H1 (cell line): ENCODE measurements at regions not wholly inside any gene's neighbourhood (a gene's known extent, or its start where the extent isn't known, plus 50 kb on each side); places are given as distances from the start of the nearest gene placed in this dataset.

ENCODE experiments used
- CTCF ChIA-PET: fragments of 300-600 bp; sonication (Branson Sonifier 250); formaldehyde crosslinking; loops from one replicate; lab custom pipeline; 2021; ENCODE audit not compliant: partially characterized antibody; lab: Charles Lee
- POLR2A ChIA-PET: fragments of 300-600 bp; sonication (Branson Sonifier 250); formaldehyde crosslinking; loops from one replicate; lab custom pipeline; 2021; ENCODE audit warnings: inconsistent platforms; ENCODE audit not compliant: partially characterized antibody; lab: Charles Lee
- DNase-seq, 2 experiments: peaks; one replicate each; pipeline versions ENCODE4 v3.0.0 to v3.0.0-alpha.2; 2010 to 2022; ENCODE audit warnings: low spot score in 2 of 2, low read depth in 1 of 2, mixed read lengths in 1 of 2
- FAIRE-seq: peaks from 2 replicates; lab custom pipeline; 2011; peaks lifted over from hg19 to GRCh38; lab: Jason Lieb, UNC
- H2AFZ ChIP-seq: 2 replicates; pipeline ENCODE4 v1.8.1; 2012; ENCODE audit warnings: low read length, inconsistent platforms
- H2AK5ac ChIP-seq: 2 replicates; pipeline ENCODE4 v1.6.1; 2013; ENCODE audit warnings: low read depth, low read length
- H2BK120ac ChIP-seq: replicated peaks from 2 replicates; pipeline ENCODE3; 2013; ENCODE audit warnings: low read depth, low read length, inconsistent platforms
- H2BK12ac ChIP-seq: 2 replicates; pipeline ENCODE4 v1.6.1; 2013; ENCODE audit warnings: low read depth, low read length
- H2BK15ac ChIP-seq: 2 replicates; pipeline ENCODE4 v1.6.1; 2013; ENCODE audit warnings: low read length
- H2BK20ac ChIP-seq: 2 replicates; pipeline ENCODE4 v1.6.1; 2013; ENCODE audit warnings: low read length
- H2BK5ac ChIP-seq: 2 replicates; pipeline ENCODE4 v1.6.1; 2013; ENCODE audit warnings: low read depth, low read length
- H3K14ac ChIP-seq: 2 replicates; pipeline ENCODE4 v1.6.1; 2013; ENCODE audit warnings: inconsistent platforms; ENCODE audit not compliant: insufficient read length
- H3K18ac ChIP-seq: 2 replicates; pipeline ENCODE4 v1.6.1; 2013; ENCODE audit warnings: low read length; ENCODE audit errors: extremely low read depth
- H3K23ac ChIP-seq: 2 replicates; pipeline ENCODE4 v1.6.1; 2013; ENCODE audit warnings: inconsistent platforms; ENCODE audit not compliant: insufficient read length
- H3K23me2 ChIP-seq: 2 replicates; pipeline ENCODE4 v1.6.1; 2013; ENCODE audit warnings: low read depth, low read length
- H3K27ac ChIP-seq: 2 replicates; pipeline ENCODE4 v1.6.1; 2011; ENCODE audit warnings: low read depth, low read length, inconsistent platforms
- H3K27me3 ChIP-seq, 4 experiments: replicated peaks in 1 of 4; 1 replicate in 1 of 4; 2 replicates in 3 of 4; pipeline versions ENCODE4 v1.6.1 to v1.8.1; 2011 to 2013; ENCODE audit warnings: low read length in 3 of 4, mild to moderate bottlenecking in 3 of 4, inconsistent platforms in 2 of 4, mixed read lengths in 2 of 4, moderate library complexity in 1 of 4; ENCODE audit not compliant: control insufficient read depth in 3 of 4, insufficient read depth in 3 of 4; ENCODE audit errors: extremely low read depth in 1 of 4
- H3K36me3 ChIP-seq, 4 experiments: 2 replicates each; pipeline versions ENCODE4 v1.6.1 to v1.8.1; 2011 to 2013; ENCODE audit warnings: mild to moderate bottlenecking in 4 of 4, low read length in 3 of 4, moderate library complexity in 2 of 4, control low read depth in 1 of 4, inconsistent platforms in 1 of 4; ENCODE audit not compliant: insufficient read depth in 4 of 4, control insufficient read depth in 2 of 4
- H3K4ac ChIP-seq: replicated peaks from 2 replicates; pipeline ENCODE3; 2013; ENCODE audit warnings: low read length, low read depth, mixed read lengths, inconsistent platforms; ENCODE audit not compliant: insufficient read length
- H3K4me1 ChIP-seq, 4 experiments: replicated peaks in 1 of 4; 1 replicate in 1 of 4; 2 replicates in 3 of 4; pipeline versions ENCODE4 v1.6.1 to v1.8.1; 2011 to 2013; ENCODE audit warnings: low read length in 3 of 4, inconsistent platforms in 2 of 4, mixed read lengths in 1 of 4; ENCODE audit not compliant: insufficient read depth in 4 of 4, control insufficient read depth in 3 of 4
- H3K4me2 ChIP-seq, 2 experiments: 2 replicates each; pipeline versions ENCODE4 v1.6.1 to v1.8.1; 2011 to 2013; ENCODE audit warnings: low read depth in 2 of 2, low read length in 2 of 2, control low read depth in 1 of 2, inconsistent platforms in 1 of 2, mild to moderate bottlenecking in 1 of 2; ENCODE audit not compliant: insufficient read depth in 1 of 2
- H3K4me3 ChIP-seq, 4 experiments: fragments of 200-600, 300-600 bp in 1 of 4; sonication (generic), shearing (Covaris generic), sonication (Bioruptor Twin) in 1 of 4; 2 replicates each; pipeline versions ENCODE4 v1.5.1 to v1.8.1; 2011 to 2016; ENCODE audit warnings: low read length in 4 of 4, low read depth in 3 of 4, control low read depth in 2 of 4, inconsistent platforms in 2 of 4, mild to moderate bottlenecking in 2 of 4, mixed read lengths in 1 of 4, moderate library complexity in 1 of 4; ENCODE audit not compliant: insufficient read depth in 2 of 4; ENCODE audit errors: extremely low read depth in 1 of 4
- H3K56ac ChIP-seq: replicated peaks from 2 replicates; pipeline ENCODE3; 2013; ENCODE audit warnings: low read depth, mild to moderate bottlenecking, mixed read lengths, low read length, inconsistent platforms; ENCODE audit not compliant: insufficient read length
- H3K79me1 ChIP-seq: 2 replicates; pipeline ENCODE4 v1.6.1; 2013; ENCODE audit warnings: low read depth, low read length, control low read depth
- H3K79me2 ChIP-seq, 2 experiments: 2 replicates each; pipeline versions ENCODE4 v1.6.1 to v1.8.1; 2012 to 2013; ENCODE audit warnings: low read length in 2 of 2, mild to moderate bottlenecking in 2 of 2, inconsistent platforms in 1 of 2; ENCODE audit not compliant: insufficient read depth in 2 of 2, control insufficient read depth in 1 of 2
- H3K9ac ChIP-seq, 4 experiments: replicated peaks in 1 of 4; 1 replicate in 1 of 4; 2 replicates in 3 of 4; pipeline versions ENCODE4 v1.6.1 to v1.8.1; 2011 to 2013; ENCODE audit warnings: low read depth in 3 of 4, low read length in 3 of 4, control low read depth in 2 of 4, mild to moderate bottlenecking in 2 of 4, moderate library complexity in 2 of 4, inconsistent platforms in 1 of 4; ENCODE audit errors: extremely low read depth in 1 of 4
- H3K9me3 ChIP-seq, 2 experiments: 2 replicates each; pipeline versions ENCODE4 v1.6.1 to v1.8.1; 2012 to 2013; ENCODE audit warnings: mild to moderate bottlenecking in 2 of 2, moderate library complexity in 2 of 2, control low read depth in 1 of 2, inconsistent platforms in 1 of 2, low read depth in 1 of 2, low read length in 1 of 2, mixed read lengths in 1 of 2; ENCODE audit not compliant: insufficient read depth in 2 of 2
- H4K20me1 ChIP-seq, 2 experiments: replicated peaks in 1 of 2; 2 replicates each; pipeline versions ENCODE3 to v1.8.1; 2011 to 2013; ENCODE audit warnings: inconsistent platforms in 2 of 2, low read length in 2 of 2, mild to moderate bottlenecking in 1 of 2; ENCODE audit not compliant: insufficient read depth in 2 of 2, control insufficient read depth in 1 of 2
- H4K5ac ChIP-seq: 2 replicates; pipeline ENCODE4 v1.6.1; 2013; ENCODE audit warnings: low read length, low read depth, mixed read lengths, inconsistent platforms; ENCODE audit not compliant: insufficient read length
- H4K8ac ChIP-seq: 2 replicates; pipeline ENCODE4 v1.8.0; 2013; ENCODE audit warnings: mild to moderate bottlenecking, moderate library complexity, low read length, inconsistent platforms; ENCODE audit not compliant: insufficient read depth; ENCODE audit errors: extremely low read depth
- H4K91ac ChIP-seq: replicated peaks from 2 replicates; pipeline ENCODE3; 2013; ENCODE audit warnings: low read length, mixed read lengths, inconsistent platforms; ENCODE audit not compliant: insufficient read length
- BCL11A ChIP-seq, 2 experiments: IDR thresholded peaks; one replicate each; pipeline ENCODE4 v1.6.1; 2011; ENCODE audit warnings: low read depth in 2 of 2, low read length in 2 of 2, mild to moderate bottlenecking in 2 of 2
- CBX5 ChIP-seq: fragments of 300-800, 300-1000 bp; sonication (generic); IDR thresholded peaks from 2 replicates; pipeline ENCODE4 v1.7.1; 2016; ENCODE audit warnings: antibody characterized with exemption, low read length, low read depth
- CBX8 ChIP-seq: fragments of 300-800, 300-1000 bp; sonication (generic); IDR thresholded peaks from 2 replicates; pipeline ENCODE4 v1.7.1; 2016; ENCODE audit warnings: low read depth, low read length, borderline replicate concordance
- CHD1 ChIP-seq: IDR thresholded peaks from 2 replicates; pipeline ENCODE4 v1.6.1; 2012; ENCODE audit warnings: low read depth, low read length, improper control_type of control experiment
- CTBP2 ChIP-seq: IDR thresholded peaks from 2 replicates; pipeline ENCODE4 v1.7.0; 2011; ENCODE audit warnings: borderline replicate concordance, mild to moderate bottlenecking, moderate library complexity, mixed read lengths, low read length; ENCODE audit not compliant: insufficient read depth, insufficient read length
- EGR1 ChIP-seq: IDR thresholded peaks from 2 replicates; pipeline ENCODE4 v1.6.1; 2011; ENCODE audit warnings: low read depth, low read length, borderline replicate concordance
- HDAC2 ChIP-seq, 2 experiments: fragments of 300-600 bp in 1 of 2; sonication (generic) in 1 of 2; IDR thresholded peaks; 2 replicates each; pipeline ENCODE4 v1.6.1; 2011 to 2012; ENCODE audit warnings: low read depth in 2 of 2, low read length in 2 of 2, mild to moderate bottlenecking in 2 of 2, moderate library complexity in 2 of 2, borderline replicate concordance in 1 of 2, inconsistent platforms in 1 of 2
- KDM5A ChIP-seq: fragments of 200-600 bp; IDR thresholded peaks from 2 replicates; pipeline ENCODE4 v1.7.1; 2012; ENCODE audit warnings: mild to moderate bottlenecking, low read length, inconsistent platforms, mixed read lengths
- POU5F1 ChIP-seq: IDR thresholded peaks from 2 replicates; pipeline ENCODE4 v1.6.1; 2011; ENCODE audit warnings: low read depth, mild to moderate bottlenecking, low read length, moderate library complexity
- RXRA ChIP-seq: IDR thresholded peaks from 2 replicates; pipeline ENCODE4 v1.6.1; 2011; ENCODE audit warnings: low read depth, mild to moderate bottlenecking, low read length, moderate library complexity; ENCODE audit not compliant: insufficient read depth
- SIRT6 ChIP-seq: IDR thresholded peaks from one replicate; pipeline ENCODE4 v1.7.1; 2012; ENCODE audit warnings: low read length, inconsistent platforms
- ZNF274 ChIP-seq: IDR thresholded peaks from 2 replicates; pipeline ENCODE4 v1.7.0; 2012; ENCODE audit warnings: low read length, borderline replicate concordance; ENCODE audit errors: extremely low read depth
- WGBS, 2 experiments: shearing (Covaris generic) in 1 of 2; methylation state at CpG; one replicate each; pipeline versions ENCODE4 v1.1.6 to v1.1.7; 2013 to 2015; ENCODE audit warnings: low lambda C conversion rate in 2 of 2, mixed read lengths in 2 of 2, inconsistent platforms in 1 of 2, low coverage in 1 of 2, missing lambda C conversion rate in 1 of 2; ENCODE audit not compliant: insufficient replicate concordance in 2 of 2, insufficient coverage in 1 of 2, insufficient read length in 1 of 2; ENCODE audit errors: extremely low coverage in 1 of 2, missing lambda C conversion rate in 1 of 2; 5-methylcytosine and 5-hydroxymethylcytosine counted together
- TF ChIP-seq, protein P1 (sequence below), 3 experiments: IDR thresholded peaks; 1 replicate in 2 of 3; 2 replicates in 1 of 3; pipeline versions ENCODE4 v1.5.1 to v1.6.1; 2011; ENCODE audit warnings: low read length in 3 of 3, mild to moderate bottlenecking in 3 of 3, inconsistent platforms in 2 of 3, low read depth in 1 of 3, moderate library complexity in 1 of 3; ENCODE audit not compliant: insufficient read depth in 1 of 3; ENCODE audit errors: control extremely low read depth in 1 of 3

DNA sequence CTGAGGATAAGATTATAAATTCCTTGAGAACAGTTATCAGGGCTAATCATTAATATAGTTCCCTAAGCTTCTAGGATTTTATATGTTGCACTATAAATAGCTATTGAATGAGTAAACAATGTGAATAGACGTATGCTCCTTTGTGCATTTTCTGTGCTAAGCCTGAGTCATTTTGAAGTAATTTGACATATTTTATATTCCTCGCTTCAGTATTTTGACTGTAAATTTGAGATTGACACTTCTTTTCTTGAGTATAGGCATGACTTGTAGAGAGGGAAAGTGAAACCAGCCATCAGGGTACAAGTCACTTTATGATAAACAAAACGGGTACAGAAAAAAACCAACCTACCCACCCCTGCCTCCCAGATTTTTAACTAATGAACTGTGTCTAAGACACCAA lies 367.7 kb upstream of the PRR16 start:
- no peak overlapping the region for H2BK15ac ChIP-seq
- POLR2A ChIA-PET = no interaction called here
- H3K23ac ChIP-seq = no peak overlapping the region
- H3K14ac ChIP-seq = no peak overlapping the region
- DNase-seq (no peak), FAIRE-seq (no peak)
- H3K4me3 ChIP-seq = no peak overlapping the region
- no peaks in the 10 kb centered on the region for H3K4me1 ChIP-seq
- H2BK12ac ChIP-seq = no peak overlapping the region
- CTCF ChIA-PET = no interaction called here
- no peak overlapping the region for H4K5ac ChIP-seq
- no peaks in the 10 kb centered on the region for H3K36me3 ChIP-seq
- no peak overlapping the region for H4K8ac ChIP-seq
- no peak overlapping the region for H3K4ac ChIP-seq
- H3K18ac ChIP-seq = no peak overlapping the region
- H3K4me2 ChIP-seq = no peak overlapping the region
- no peaks in the 10 kb centered on the region for H3K27me3 ChIP-seq
- no peaks in the 10 kb centered on the region for H4K20me1 ChIP-seq
- H2BK5ac ChIP-seq = no peak overlapping the region
- no peak overlapping the region for H2BK20ac ChIP-seq
- H2AFZ ChIP-seq = no peak overlapping the region
- no peaks in the 10 kb centered on the region for H3K79me1 ChIP-seq
- H4K91ac ChIP-seq = no peak overlapping the region
- no peaks in the 10 kb centered on the region for H3K79me2 ChIP-seq
- 90% methylated on average over 3 of the region's 3 CpGs; no CpG with 5 or more reads in 1 of the 2 experiments for WGBS, 2 experiments
- no peak overlapping the region for H3K27ac ChIP-seq
- no peaks in the 10 kb centered on the region for H3K23me2 ChIP-seq
- H3K56ac ChIP-seq = no peak overlapping the region
- no peaks in the 10 kb centered on the region for H3K9me3 ChIP-seq
- H2BK120ac ChIP-seq = no peak overlapping the region
- H2AK5ac ChIP-seq = no peak overlapping the region
- H3K9ac ChIP-seq = no peak overlapping the region
- TF ChIP-seq, protein P1, sequence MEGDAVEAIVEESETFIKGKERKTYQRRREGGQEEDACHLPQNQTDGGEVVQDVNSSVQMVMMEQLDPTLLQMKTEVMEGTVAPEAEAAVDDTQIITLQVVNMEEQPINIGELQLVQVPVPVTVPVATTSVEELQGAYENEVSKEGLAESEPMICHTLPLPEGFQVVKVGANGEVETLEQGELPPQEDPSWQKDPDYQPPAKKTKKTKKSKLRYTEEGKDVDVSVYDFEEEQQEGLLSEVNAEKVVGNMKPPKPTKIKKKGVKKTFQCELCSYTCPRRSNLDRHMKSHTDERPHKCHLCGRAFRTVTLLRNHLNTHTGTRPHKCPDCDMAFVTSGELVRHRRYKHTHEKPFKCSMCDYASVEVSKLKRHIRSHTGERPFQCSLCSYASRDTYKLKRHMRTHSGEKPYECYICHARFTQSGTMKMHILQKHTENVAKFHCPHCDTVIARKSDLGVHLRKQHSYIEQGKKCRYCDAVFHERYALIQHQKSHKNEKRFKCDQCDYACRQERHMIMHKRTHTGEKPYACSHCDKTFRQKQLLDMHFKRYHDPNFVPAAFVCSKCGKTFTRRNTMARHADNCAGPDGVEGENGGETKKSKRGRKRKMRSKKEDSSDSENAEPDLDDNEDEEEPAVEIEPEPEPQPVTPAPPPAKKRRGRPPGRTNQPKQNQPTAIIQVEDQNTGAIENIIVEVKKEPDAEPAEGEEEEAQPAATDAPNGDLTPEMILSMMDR (IDR thresholded peaks at IDR 0.05; ENCODE audit: control extremely low read depth in 1 of 3, insufficient read depth in 1 of 3, low read depth in 1 of 3, low read length in 3 of 3) = no peak
- TF ChIP-seq CHD1 (no peak), SIRT6 (no peak), CBX5 (no peak), BCL11A (IDR thresholded peaks at IDR 0.05; ENCODE audit: low read depth in 2 of 2, low read length in 2 of 2) (no peak), POU5F1 (no peak), CBX8 (no peak), EGR1 (no peak), RXRA (no peak), CTBP2 (no peak), HDAC2 (IDR thresholded peaks at IDR 0.05; ENCODE audit: borderline replicate concordance in 1 of 2, low read depth in 2 of 2, low read length in 2 of 2) (no peak), ZNF274 (no peak), KDM5A (no peak)
